Activated CD4-positive, alpha-beta T cell treated with anti-CD3 and anti-CD28 coated beads, Interleukin-2, amount 50 U/mL, for 16 hours (primary cell): ENCODE measurements at regions not wholly inside any gene's neighbourhood (a gene's known extent, or its start where the extent isn't known, plus 50 kb on each side); places are given as distances from the start of the nearest gene placed in this dataset.

Experiments used
- DNase-seq: peaks from one replicate; pipeline ENCODE4 v3.0.0-alpha.2; 2020

GRCh38 chr5:34603378-34603777, 52.8 kb upstream of the RAI14 start:
- no peak for DNase-seq

GRCh38 chr5:34604119-34604675, 51.9 kb upstream of the RAI14 start:
- no peak for DNase-seq

- DNase-seq, result no peak
Observed at GRCh38 chr5:34606101-34606500, 50.0 kb upstream of the RAI14 start.
